ENCODE measurements at regions not wholly inside any gene's neighbourhood (a gene's known extent, or its start where the extent isn't known, plus 50 kb on each side); places are given as distances from the start of the nearest gene placed in this dataset.

DNA sequence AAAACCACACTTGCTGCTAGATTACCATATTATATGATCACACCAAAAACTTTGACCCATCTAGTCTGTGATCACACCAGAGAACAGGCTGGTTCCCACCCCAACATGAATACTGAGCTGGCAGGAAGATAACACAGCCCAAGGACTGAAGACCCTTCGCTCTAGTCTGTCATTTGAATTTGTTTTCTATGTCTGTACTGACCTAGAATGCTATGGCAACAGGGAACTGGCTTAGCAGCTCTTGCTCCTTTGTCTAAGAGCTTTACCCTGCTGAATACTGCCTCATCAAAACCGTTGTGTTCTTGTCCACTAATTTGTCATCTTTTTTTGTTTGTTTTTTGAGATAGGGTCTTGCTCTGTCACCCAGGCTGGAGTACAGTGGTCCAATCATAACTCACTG is 420.4 kb downstream of the AASDHPPT start (continued):
- TF ChIP-seq, protein P1, sequence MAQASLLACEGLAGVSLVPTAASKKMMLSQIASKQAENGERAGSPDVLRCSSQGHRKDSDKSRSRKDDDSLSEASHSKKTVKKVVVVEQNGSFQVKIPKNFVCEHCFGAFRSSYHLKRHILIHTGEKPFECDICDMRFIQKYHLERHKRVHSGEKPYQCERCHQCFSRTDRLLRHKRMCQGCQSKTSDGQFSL (CRISPR knock-in tag; IDR thresholded peaks at IDR 0.05) = no peak
- no peak for TF ChIP-seq RARA (CRISPR knock-in tag; IDR thresholded peaks at IDR 0.05)

DNA sequence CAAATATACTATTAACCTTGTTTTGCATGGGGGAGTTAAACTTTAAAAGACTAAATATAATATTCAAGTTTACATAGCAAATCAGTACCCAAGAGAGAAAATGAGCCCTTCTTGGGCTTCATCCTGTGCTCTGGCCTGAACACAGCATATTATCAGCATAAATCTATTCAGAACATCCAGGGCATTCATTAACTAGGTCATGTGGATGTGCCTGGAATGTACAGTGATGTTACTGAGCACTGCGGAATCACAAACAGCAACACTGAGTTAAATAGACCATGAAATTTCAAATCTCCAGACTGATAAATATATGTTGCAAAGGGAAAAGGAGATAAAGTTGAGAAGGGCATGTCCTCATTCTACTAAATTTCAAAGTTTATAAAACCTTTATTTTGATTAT is 426.4 kb downstream of the AASDHPPT start:
- no peaks in the 10 kb centered on the region for H3K27me3 ChIP-seq (ENCODE audit: control insufficient read depth in 1 of 2, insufficient read depth in 2 of 2, low read length in 2 of 2)
- POLR2A ChIA-PET = no interaction called here
- H3K4me3 ChIP-seq (replicated peaks in 1 of 3; ENCODE audit: insufficient read depth in 1 of 3, low read depth in 2 of 3, low read length in 3 of 3) = no peak overlapping the region
- H3K27ac ChIP-seq (ENCODE audit: extremely low read length, insufficient read depth, low read length) = no peak overlapping the region
- no peak overlapping the region for H3K4me2 ChIP-seq (ENCODE audit: low read depth, low read length)
- H4K20me1 ChIP-seq (ENCODE audit: insufficient read depth, low read length) = no peaks in the 10 kb centered on the region
- H3K9me3 ChIP-seq (ENCODE audit: low read length) = peaks cover 41% of the 10 kb centered on the region
- no peaks in the 10 kb centered on the region for H3K4me1 ChIP-seq (ENCODE audit: insufficient read depth, low read length)
- CTCF ChIA-PET (ENCODE audit: low intra/inter-chr PET ratio, low total read pairs) = no interaction called here
- no peak for ATAC-seq
- DNase-seq (ENCODE audit: low spot score) = no peak
- H2AFZ ChIP-seq (ENCODE audit: low read length) = no peak overlapping the region
- 48% methylated on average over 1 of the region's 1 CpG for WGBS (ENCODE audit: low lambda C conversion rate)
- in situ Hi-C loops (cut with HindIII; ENCODE audit: extremely low pct_ligation_motif_present, low pct_unique_long_range_greater_than_20kb) = no loop called here
- intact Hi-C loops (cut with micrococcal nuclease; ENCODE audit: unreplicated experiment) = no loop called here
- H3K79me2 ChIP-seq (ENCODE audit: insufficient read depth, low read length) = no peaks in the 10 kb centered on the region
- no TSS peak for BruUV-seq (replicated peaks)
- H3K36me3 ChIP-seq (replicated peaks in 1 of 2; ENCODE audit: control insufficient read depth in 1 of 2, insufficient read depth in 2 of 2, low read length in 2 of 2) = no peaks in the 10 kb centered on the region
- no peak for FAIRE-seq
- H3K9ac ChIP-seq (ENCODE audit: insufficient read depth, low read depth, low read length) = no peak overlapping the region
- no peak for TF ChIP-seq BRCA1 (CRISPR knock-in tag; IDR thresholded peaks at IDR 0.05)
- TF ChIP-seq YEATS2 (CRISPR knock-in tag; IDR thresholded peaks at IDR 0.05; ENCODE audit: borderline replicate concordance) = no peak
- TF ChIP-seq ATAD3A (CRISPR knock-in tag; IDR thresholded peaks at IDR 0.05) = no peak
- no peak for TF ChIP-seq KLF16 (CRISPR knock-in tag; IDR thresholded peaks at IDR 0.05)
- TF ChIP-seq ZNF772 (CRISPR knock-in tag; IDR thresholded peaks at IDR 0.05) = no peak
- no peak for TF ChIP-seq SALL1 (CRISPR knock-in tag; IDR thresholded peaks at IDR 0.05)
- no peak for TF ChIP-seq ZNF232 (CRISPR knock-in tag; IDR thresholded peaks at IDR 0.05; ENCODE audit: borderline replicate concordance)
- TF ChIP-seq YEATS4 (CRISPR knock-in tag; IDR thresholded peaks at IDR 0.05; ENCODE audit: borderline replicate concordance) = no peak
- no peak for TF ChIP-seq ZNF557 (CRISPR knock-in tag; IDR thresholded peaks at IDR 0.05)
- TF ChIP-seq ZBTB3 (CRISPR knock-in tag; IDR thresholded peaks at IDR 0.05; ENCODE audit: borderline replicate concordance, low read depth) = no peak
- TF ChIP-seq, protein P2, sequence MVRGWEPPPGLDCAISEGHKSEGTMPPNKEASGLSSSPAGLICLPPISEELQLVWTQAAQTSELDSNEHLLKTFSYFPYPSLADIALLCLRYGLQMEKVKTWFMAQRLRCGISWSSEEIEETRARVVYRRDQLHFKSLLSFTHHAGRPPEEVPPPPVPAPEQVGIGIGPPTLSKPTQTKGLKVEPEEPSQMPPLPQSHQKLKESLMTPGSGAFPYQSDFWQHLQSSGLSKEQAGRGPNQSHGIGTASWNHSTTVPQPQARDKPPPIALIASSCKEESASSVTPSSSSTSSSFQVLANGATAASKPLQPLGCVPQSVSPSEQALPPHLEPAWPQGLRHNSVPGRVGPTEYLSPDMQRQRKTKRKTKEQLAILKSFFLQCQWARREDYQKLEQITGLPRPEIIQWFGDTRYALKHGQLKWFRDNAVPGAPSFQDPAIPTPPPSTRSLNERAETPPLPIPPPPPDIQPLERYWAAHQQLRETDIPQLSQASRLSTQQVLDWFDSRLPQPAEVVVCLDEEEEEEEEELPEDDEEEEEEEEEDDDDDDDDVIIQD (CRISPR knock-in tag; IDR thresholded peaks at IDR 0.05; ENCODE audit: low read depth) = no peak
- no peak for TF ChIP-seq GTF3A (CRISPR knock-in tag; conservative IDR thresholded peaks at IDR 0.05)
- TF ChIP-seq, protein P3, sequence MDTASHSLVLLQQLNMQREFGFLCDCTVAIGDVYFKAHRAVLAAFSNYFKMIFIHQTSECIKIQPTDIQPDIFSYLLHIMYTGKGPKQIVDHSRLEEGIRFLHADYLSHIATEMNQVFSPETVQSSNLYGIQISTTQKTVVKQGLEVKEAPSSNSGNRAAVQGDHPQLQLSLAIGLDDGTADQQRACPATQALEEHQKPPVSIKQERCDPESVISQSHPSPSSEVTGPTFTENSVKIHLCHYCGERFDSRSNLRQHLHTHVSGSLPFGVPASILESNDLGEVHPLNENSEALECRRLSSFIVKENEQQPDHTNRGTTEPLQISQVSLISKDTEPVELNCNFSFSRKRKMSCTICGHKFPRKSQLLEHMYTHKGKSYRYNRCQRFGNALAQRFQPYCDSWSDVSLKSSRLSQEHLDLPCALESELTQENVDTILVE (CRISPR knock-in tag; IDR thresholded peaks at IDR 0.05) = no peak
